ENCODE measurements at regions not wholly inside any gene's neighbourhood (a gene's known extent, or its start where the extent isn't known, plus 50 kb on each side); places are given as distances from the start of the nearest gene placed in this dataset.

DNA sequence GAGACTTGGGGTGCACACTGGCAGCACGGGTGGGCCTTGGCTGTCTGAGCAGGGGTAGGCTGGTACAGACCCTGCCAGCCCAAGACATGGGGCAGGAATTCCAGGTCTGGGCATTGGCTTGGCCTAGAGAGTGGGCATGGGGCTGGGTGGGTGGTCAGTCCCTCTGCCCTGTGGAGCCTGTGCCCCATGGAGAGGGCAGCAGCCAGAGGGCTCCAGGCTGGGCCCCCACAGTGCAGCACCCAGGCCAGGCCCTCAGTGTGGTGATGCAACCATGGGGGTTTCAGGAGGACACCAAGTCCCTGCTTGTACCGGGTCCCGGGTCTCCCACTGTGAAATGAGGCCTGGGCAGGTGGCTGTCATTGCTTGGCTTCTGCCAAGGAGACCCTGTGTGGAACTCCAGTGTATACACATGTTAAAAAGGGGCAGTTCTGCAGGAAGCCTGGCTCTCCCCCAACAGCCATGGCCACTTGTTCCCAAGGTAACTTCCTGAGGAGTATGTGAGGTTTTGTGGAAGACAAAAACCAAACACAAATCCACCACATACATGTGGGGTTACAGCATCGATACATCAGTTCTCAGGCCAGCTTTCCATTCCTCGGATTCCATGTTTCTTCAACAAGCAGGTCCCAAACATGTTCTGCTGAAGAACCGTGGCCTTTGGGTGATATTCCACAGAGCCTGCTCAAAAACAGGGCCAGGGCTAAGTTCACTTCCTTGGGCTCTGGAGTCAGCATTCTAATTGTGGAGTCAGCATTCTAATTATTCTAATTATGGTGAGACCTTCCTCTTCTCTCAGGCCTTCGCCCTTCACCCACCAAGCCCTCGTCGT, 77.3 kb downstream of the DACT2 start:
- TF ChIP-seq, protein P1, sequence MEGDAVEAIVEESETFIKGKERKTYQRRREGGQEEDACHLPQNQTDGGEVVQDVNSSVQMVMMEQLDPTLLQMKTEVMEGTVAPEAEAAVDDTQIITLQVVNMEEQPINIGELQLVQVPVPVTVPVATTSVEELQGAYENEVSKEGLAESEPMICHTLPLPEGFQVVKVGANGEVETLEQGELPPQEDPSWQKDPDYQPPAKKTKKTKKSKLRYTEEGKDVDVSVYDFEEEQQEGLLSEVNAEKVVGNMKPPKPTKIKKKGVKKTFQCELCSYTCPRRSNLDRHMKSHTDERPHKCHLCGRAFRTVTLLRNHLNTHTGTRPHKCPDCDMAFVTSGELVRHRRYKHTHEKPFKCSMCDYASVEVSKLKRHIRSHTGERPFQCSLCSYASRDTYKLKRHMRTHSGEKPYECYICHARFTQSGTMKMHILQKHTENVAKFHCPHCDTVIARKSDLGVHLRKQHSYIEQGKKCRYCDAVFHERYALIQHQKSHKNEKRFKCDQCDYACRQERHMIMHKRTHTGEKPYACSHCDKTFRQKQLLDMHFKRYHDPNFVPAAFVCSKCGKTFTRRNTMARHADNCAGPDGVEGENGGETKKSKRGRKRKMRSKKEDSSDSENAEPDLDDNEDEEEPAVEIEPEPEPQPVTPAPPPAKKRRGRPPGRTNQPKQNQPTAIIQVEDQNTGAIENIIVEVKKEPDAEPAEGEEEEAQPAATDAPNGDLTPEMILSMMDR (IDR thresholded peaks at IDR 0.05): no peak
- no peak for TF ChIP-seq POLR2A (IDR thresholded peaks at IDR 0.05)

Data from heart left ventricle (tissue), 13 donors.